ENCODE measurements at regions not wholly inside any gene's neighbourhood (a gene's known extent, or its start where the extent isn't known, plus 50 kb on each side); places are given as distances from the start of the nearest gene placed in this dataset.

DNA sequence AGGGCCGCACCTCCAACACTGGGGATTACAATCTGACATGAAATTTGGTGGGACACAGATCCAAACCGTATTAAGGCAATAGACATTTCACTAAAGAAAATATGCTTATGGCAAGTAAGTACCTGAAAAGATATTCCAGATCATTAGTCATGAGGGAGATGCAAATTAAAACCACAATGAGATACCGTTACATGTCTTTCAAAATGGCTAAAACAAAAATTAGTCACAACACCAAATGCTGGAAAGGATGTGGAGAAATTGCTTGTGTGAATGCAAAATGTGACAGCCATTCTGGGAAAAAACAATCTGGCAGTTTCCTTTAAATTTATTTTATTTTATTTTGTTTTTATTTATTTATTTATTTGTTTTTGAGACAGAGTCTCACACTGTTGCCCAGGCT lies 82.3 kb upstream of the PTGDR start:
- no peak for TF ChIP-seq EGR1 (IDR thresholded peaks at IDR 0.05)
- no peak for TF ChIP-seq MAX (IDR thresholded peaks at IDR 0.05)
- no peak for TF ChIP-seq YY1 (IDR thresholded peaks at IDR 0.05; ENCODE audit: low read depth)
- TF ChIP-seq TEAD4 (IDR thresholded peaks at IDR 0.05), result no peak
- TF ChIP-seq TCF12 (IDR thresholded peaks at IDR 0.05; ENCODE audit: low read depth), result no peak
- no peak for TF ChIP-seq CREB1 (IDR thresholded peaks at IDR 0.05; ENCODE audit: low read depth)
- no peak for TF ChIP-seq EP300 (IDR thresholded peaks at IDR 0.05; ENCODE audit: borderline replicate concordance)
- TF ChIP-seq, protein P1, sequence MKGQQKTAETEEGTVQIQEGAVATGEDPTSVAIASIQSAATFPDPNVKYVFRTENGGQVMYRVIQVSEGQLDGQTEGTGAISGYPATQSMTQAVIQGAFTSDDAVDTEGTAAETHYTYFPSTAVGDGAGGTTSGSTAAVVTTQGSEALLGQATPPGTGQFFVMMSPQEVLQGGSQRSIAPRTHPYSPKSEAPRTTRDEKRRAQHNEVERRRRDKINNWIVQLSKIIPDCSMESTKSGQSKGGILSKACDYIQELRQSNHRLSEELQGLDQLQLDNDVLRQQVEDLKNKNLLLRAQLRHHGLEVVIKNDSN (IDR thresholded peaks at IDR 0.05), result no peak
- TF ChIP-seq FOXM1 (IDR thresholded peaks at IDR 0.05; ENCODE audit: borderline replicate concordance, low read depth), result no peak
- TF ChIP-seq RAD21 (IDR thresholded peaks at IDR 0.05; ENCODE audit: low read depth), result no peak
- TF ChIP-seq TAF1 (IDR thresholded peaks at IDR 0.05; ENCODE audit: low read depth), result no peak
- no peak for TF ChIP-seq CEBPB (IDR thresholded peaks at IDR 0.05)
- TF ChIP-seq REST (IDR thresholded peaks at IDR 0.05; ENCODE audit: low read depth), result no peak
- TF ChIP-seq ZBTB7A (IDR thresholded peaks at IDR 0.05; ENCODE audit: low read depth), result no peak
- no peak for TF ChIP-seq NFIC (IDR thresholded peaks at IDR 0.05)

- TF ChIP-seq EGR1 (IDR thresholded peaks at IDR 0.05) (no peak), ZBTB7A (IDR thresholded peaks at IDR 0.05; ENCODE audit: low read depth) (no peak), NFIC (IDR thresholded peaks at IDR 0.05) (no peak), REST (IDR thresholded peaks at IDR 0.05; ENCODE audit: low read depth) (no peak), TEAD4 (IDR thresholded peaks at IDR 0.05) (no peak), TAF1 (IDR thresholded peaks at IDR 0.05; ENCODE audit: low read depth) (no peak), MAX (IDR thresholded peaks at IDR 0.05) (no peak), EP300 (IDR thresholded peaks at IDR 0.05; ENCODE audit: borderline replicate concordance) (no peak), RAD21 (IDR thresholded peaks at IDR 0.05; ENCODE audit: low read depth) (no peak), CREB1 (IDR thresholded peaks at IDR 0.05; ENCODE audit: low read depth) (no peak), TCF12 (IDR thresholded peaks at IDR 0.05; ENCODE audit: low read depth) (no peak), FOXM1 (IDR thresholded peaks at IDR 0.05; ENCODE audit: borderline replicate concordance, low read depth) (no peak), CEBPB (IDR thresholded peaks at IDR 0.05) (no peak), YY1 (IDR thresholded peaks at IDR 0.05; ENCODE audit: low read depth) (no peak)
- TF ChIP-seq, protein P1 (IDR thresholded peaks at IDR 0.05), result no peak
These were observed 84.6 kb upstream of the PTGDR start for GRCh38 chr14:52182853-52183252.

GRCh38 chr14:52179141-52179790 lies 88.2 kb upstream of the PTGDR start:
- TF ChIP-seq TCF12 (IDR thresholded peaks at IDR 0.05; ENCODE audit: low read depth) (no peak), FOXM1 (IDR thresholded peaks at IDR 0.05; ENCODE audit: borderline replicate concordance, low read depth) (no peak), CREB1 (IDR thresholded peaks at IDR 0.05; ENCODE audit: low read depth) (no peak), ZBTB7A (IDR thresholded peaks at IDR 0.05; ENCODE audit: low read depth) (no peak), EP300 (IDR thresholded peaks at IDR 0.05; ENCODE audit: borderline replicate concordance) (no peak), CEBPB (IDR thresholded peaks at IDR 0.05) (no peak), YY1 (IDR thresholded peaks at IDR 0.05; ENCODE audit: low read depth) (no peak), TAF1 (IDR thresholded peaks at IDR 0.05; ENCODE audit: low read depth) (no peak), TEAD4 (IDR thresholded peaks at IDR 0.05) (no peak), EGR1 (IDR thresholded peaks at IDR 0.05) (no peak), RAD21 (IDR thresholded peaks at IDR 0.05; ENCODE audit: low read depth) (no peak), REST (IDR thresholded peaks at IDR 0.05; ENCODE audit: low read depth) (no peak), MAX (IDR thresholded peaks at IDR 0.05) (no peak), NFIC (IDR thresholded peaks at IDR 0.05) (no peak)
- TF ChIP-seq, protein P1 (IDR thresholded peaks at IDR 0.05), result no peak

Data from Ishikawa (cell line).